Prostate gland (tissue), 2 donors: ENCODE measurements at regions not wholly inside any gene's neighbourhood (a gene's known extent, or its start where the extent isn't known, plus 50 kb on each side); places are given as distances from the start of the nearest gene placed in this dataset.
A peak's percentile ranks its signal among the peaks of the same experiment; 100 is the strongest.

Experiments used
- DNase-seq: peaks from one replicate; pipeline ENCODE4 v3.0.0-alpha.2; 2019; ENCODE audit warnings: low spot score
- H3K27ac ChIP-seq, 2 donors: fragments of 200-600 bp; sonication (generic); 2 replicates each; pipeline ENCODE4 v1.5.1; 2017 to 2019
- H3K27me3 ChIP-seq: fragments of 200-600 bp; sonication (generic); replicated peaks from 2 replicates; pipeline ENCODE4 v1.5.1; 2019; ENCODE audit not compliant: insufficient read depth
- H3K36me3 ChIP-seq, 2 donors: fragments of 200-600 bp; sonication (generic); 1 replicate in 1 of 2; 2 replicates in 1 of 2; pipeline versions ENCODE4 v1.5.1 to v1.8.1; 2017 to 2019
- H3K4me1 ChIP-seq: fragments of 200-600 bp; sonication (generic); replicated peaks from 2 replicates; pipeline ENCODE4 v1.5.1; 2019
- H3K4me3 ChIP-seq, 2 donors: fragments of 200-600 bp; sonication (generic); 2 replicates each; pipeline ENCODE4 v1.5.1; 2017 to 2019
- H3K9me3 ChIP-seq: fragments of 200-600 bp; sonication (generic); 2 replicates; pipeline ENCODE4 v1.5.1; 2017
- CTCF ChIP-seq, 4 experiments: fragments of 200-600 bp in 2 of 4; fragments of 450-650 bp in 2 of 4; sonication (generic) in 2 of 4; IDR thresholded peaks; 1 replicate in 3 of 4; 2 replicates in 1 of 4; pipeline ENCODE4 v1.5.1; 2016 to 2019; ENCODE audit warnings: antibody characterized with exemption in 4 of 4, mild to moderate bottlenecking in 2 of 4, moderate library complexity in 2 of 4
- POLR2A ChIP-seq: fragments of 450-650 bp; IDR thresholded peaks from one replicate; pipeline ENCODE4 v1.6.1; 2016; ENCODE audit warnings: antibody characterized with exemption, mild to moderate bottlenecking
- POLR2AphosphoS5 ChIP-seq: sonication (generic); formaldehyde crosslinking; IDR thresholded peaks from one replicate; pipeline ENCODE4 v1.6.1; 2017; ENCODE audit warnings: antibody characterized with exemption
- WGBS: methylation state at CpG from one replicate; pipeline ENCODE4 v1.1.5; 2018; 5-methylcytosine and 5-hydroxymethylcytosine counted together
- intact Hi-C: fragments of 100-400 bp; cut with DNase I; formaldehyde crosslinking; loops from one replicate; pipeline ENCODE4 v1.14.2; 2022

GRCh38 chr4:74618166-74618565 lies 173.2 kb downstream of the AREG start:
- Histone ChIP-seq H3K4me1 (no peaks in the 10 kb centered on the region), H3K27ac (no peak overlapping the region), H3K9me3 (no peaks in the 10 kb centered on the region), H3K27me3 (no peaks in the 10 kb centered on the region), H3K36me3 (no peaks in the 10 kb centered on the region), H3K4me3 (no peak overlapping the region)
- WGBS, result 75% methylated on average over 1 of the region's 1 CpG
- intact Hi-C loops, result no loop called here
- TF ChIP-seq POLR2A, result no peak
- no peak for TF ChIP-seq CTCF (IDR thresholded peaks at IDR 0.05)
- no peak for TF ChIP-seq POLR2AphosphoS5
- DNase-seq, result no peak

- H3K27me3 ChIP-seq, result no peaks in the 10 kb centered on the region
- H3K4me3 ChIP-seq, result no peak overlapping the region
- no peaks in the 10 kb centered on the region for H3K4me1 ChIP-seq
- no peaks in the 10 kb centered on the region for H3K36me3 ChIP-seq
- no peak overlapping the region for H3K27ac ChIP-seq
- WGBS, result 54% methylated on average over 1 of the region's 1 CpG
- no peaks in the 10 kb centered on the region for H3K9me3 ChIP-seq
- intact Hi-C loops, result no loop called here
- no peak for TF ChIP-seq POLR2A
- no peak for TF ChIP-seq CTCF (IDR thresholded peaks at IDR 0.05)
- TF ChIP-seq POLR2AphosphoS5, result no peak
- no peak for DNase-seq
These were observed 173.7 kb downstream of the AREG start for GRCh38 chr4:74618659-74619058.

- no peak for DNase-seq
- H3K27ac ChIP-seq, result no peak overlapping the region
- no peaks in the 10 kb centered on the region for H3K9me3 ChIP-seq
- intact Hi-C loops, result no loop called here
- no peaks in the 10 kb centered on the region for H3K36me3 ChIP-seq
- WGBS, result 52% methylated on average over 2 of the region's 2 CpGs
- no peak overlapping the region for H3K4me3 ChIP-seq
- no peaks in the 10 kb centered on the region for H3K4me1 ChIP-seq
- H3K27me3 ChIP-seq, result no peaks in the 10 kb centered on the region
- no peak for TF ChIP-seq CTCF (IDR thresholded peaks at IDR 0.05)
- TF ChIP-seq POLR2AphosphoS5, result no peak
- no peak for TF ChIP-seq POLR2A
These were observed 174.2 kb downstream of the BTC start for GRCh38 chr4:74619931-74620702.

- TF ChIP-seq CTCF (IDR thresholded peaks at IDR 0.05) (no peak), POLR2A (no peak)
- Histone ChIP-seq H3K36me3 (no peaks in the 10 kb centered on the region), H3K27ac (no peak overlapping the region), H3K4me3 (no peak overlapping the region), H3K9me3 (no peaks in the 10 kb centered on the region), H3K27me3 (no peaks in the 10 kb centered on the region), H3K4me1 (no peaks in the 10 kb centered on the region)
- no peak for DNase-seq
- intact Hi-C loops, result no loop called here
These were observed 172.7 kb downstream of the BTC start for GRCh38 chr4:74621616-74622015.

GRCh38 chr4:74623041-74623440 lies 171.3 kb downstream of the BTC start:
- intact Hi-C loops, result no loop called here
- Histone ChIP-seq H3K9me3 (no peaks in the 10 kb centered on the region), H3K27me3 (no peaks in the 10 kb centered on the region), H3K27ac (no peak overlapping the region), H3K36me3 (no peaks in the 10 kb centered on the region), H3K4me3 (no peak overlapping the region), H3K4me1 (no peaks in the 10 kb centered on the region)
- WGBS, result 24% methylated on average over 3 of the region's 3 CpGs
- peak in 3 of 4 experiments; percentile 35 to 53 (median 36) for TF ChIP-seq CTCF (IDR thresholded peaks at IDR 0.05)
- no peak for TF ChIP-seq POLR2AphosphoS5
- no peak for DNase-seq
